ENCODE measurements at regions not wholly inside any gene's neighbourhood (a gene's known extent, or its start where the extent isn't known, plus 50 kb on each side); places are given as distances from the start of the nearest gene placed in this dataset.

GRCh38 chr22:48711031-48711431 is 1116.6 kb downstream of the BRD1 start:
- H3K27me3 ChIP-seq = no peaks in the 10 kb centered on the region

GRCh38 chr22:48710410-48710809 is 1117.3 kb downstream of the BRD1 start:
- Histone ChIP-seq H3K27ac (no peak overlapping the region), H3K27me3 (no peaks in the 10 kb centered on the region), H3K4me3 (no peak overlapping the region), H3K36me3 (replicated peaks in 1 of 2) (no peaks in the 10 kb centered on the region), H3K9me3 (replicated peaks in 1 of 3) (no peaks in the 10 kb centered on the region), H3K4me1 (replicated peaks in 1 of 2) (no peaks in the 10 kb centered on the region)
- DNase-seq = no peak
- TF ChIP-seq CTCF (IDR thresholded peaks at IDR 0.05) (no peak), POLR2A (IDR thresholded peaks at IDR 0.05) (no peak)
- 75 to 86% (median 81%) methylated on average over 6 to 11 of the region's 11 CpGs for WGBS, 4 donors
- intact Hi-C loops (cut with DNase I) = no loop called here

More at GRCh38 chr22:48711031-48711431, 1116.6 kb downstream of the BRD1 start:
- no peak for DNase-seq
- Histone ChIP-seq H3K36me3 (replicated peaks in 1 of 2) (no peaks in the 10 kb centered on the region), H3K27ac (no peak overlapping the region), H3K4me3 (no peak overlapping the region), H3K4me1 (replicated peaks in 1 of 2) (no peaks in the 10 kb centered on the region), H3K9me3 (replicated peaks in 1 of 3) (no peaks in the 10 kb centered on the region)
- 78 to 88% (median 79%) methylated on average over 9 to 11 of the region's 11 CpGs for WGBS, 4 donors
- TF ChIP-seq POLR2A (IDR thresholded peaks at IDR 0.05) (no peak), CTCF (IDR thresholded peaks at IDR 0.05) (no peak)
- intact Hi-C loops (cut with DNase I) = no loop called here

GRCh38 chr22:48709976-48710375 is 1117.7 kb downstream of the BRD1 start:
- intact Hi-C loops (cut with DNase I) = no loop called here
- DNase-seq = no peak

GRCh38 chr22:48709453-48709852 is 1118.2 kb downstream of the BRD1 start:
- H3K9me3 ChIP-seq (replicated peaks in 1 of 3) = no peaks in the 10 kb centered on the region
- WGBS, 4 donors = 78 to 100% (median 84%) methylated on average over 2 to 13 of the region's 13 CpGs
- no peaks in the 10 kb centered on the region for H3K36me3 ChIP-seq (replicated peaks in 1 of 2)
- TF ChIP-seq CTCF (IDR thresholded peaks at IDR 0.05) (no peak), POLR2A (IDR thresholded peaks at IDR 0.05) (no peak)
- no peak overlapping the region for H3K4me3 ChIP-seq
- intact Hi-C loops (cut with DNase I) = no loop called here
- no peaks in the 10 kb centered on the region for H3K4me1 ChIP-seq (replicated peaks in 1 of 2)
- no peak overlapping the region for H3K27ac ChIP-seq
- no peak for DNase-seq
- no peaks in the 10 kb centered on the region for H3K27me3 ChIP-seq

More at GRCh38 chr22:48709976-48710375, 1117.7 kb downstream of the BRD1 start:
- no peaks in the 10 kb centered on the region for H3K36me3 ChIP-seq (replicated peaks in 1 of 2)
- no peak overlapping the region for H3K4me3 ChIP-seq
- no peaks in the 10 kb centered on the region for H3K4me1 ChIP-seq (replicated peaks in 1 of 2)
- H3K27me3 ChIP-seq = no peaks in the 10 kb centered on the region
- whole genome bisulfite sequencing, 4 donors = 66 to 80% (median 78%) methylated on average over 4 to 8 of the region's 8 CpGs
- TF ChIP-seq CTCF (IDR thresholded peaks at IDR 0.05) (no peak), POLR2A (IDR thresholded peaks at IDR 0.05) (no peak)
- no peak overlapping the region for H3K27ac ChIP-seq
- no peaks in the 10 kb centered on the region for H3K9me3 ChIP-seq (replicated peaks in 1 of 3)

All from adrenal gland (tissue), 9 donors.